Astrocyte of the hippocampus (primary cell): ENCODE measurements at regions not wholly inside any gene's neighbourhood (a gene's known extent, or its start where the extent isn't known, plus 50 kb on each side); places are given as distances from the start of the nearest gene placed in this dataset.
"Not testable (repeated sequence)": the region's sequence is repeated elsewhere in the genome, so short reads cannot be mapped to it uniquely, and the experiment has no call there.

Experiments
- DNase-seq: peaks from one replicate; pipeline ENCODE4 v3.0.0; 2011; ENCODE audit warnings: low read depth, low spot score

DNA sequence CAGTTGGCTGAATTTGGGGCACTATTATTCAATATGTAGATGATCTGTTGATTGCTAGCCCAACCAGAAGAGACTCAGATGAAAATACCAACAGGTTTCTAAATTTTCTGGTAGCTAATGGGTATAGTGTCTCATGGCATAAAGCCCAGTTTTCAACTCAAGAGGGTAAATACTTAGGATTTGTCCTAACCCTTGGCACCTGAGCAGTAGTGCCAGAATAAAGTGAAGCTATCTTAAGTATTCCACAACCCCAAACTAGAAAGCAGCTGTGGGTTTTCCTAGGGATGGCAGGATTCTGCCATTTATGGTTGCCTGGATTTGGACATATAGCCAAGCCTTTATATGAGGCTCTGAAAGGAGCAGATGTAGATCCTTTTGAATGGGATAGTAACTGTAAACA, 119.0 kb downstream of the AGTR2 start:
- DNase-seq: no peak

DNA sequence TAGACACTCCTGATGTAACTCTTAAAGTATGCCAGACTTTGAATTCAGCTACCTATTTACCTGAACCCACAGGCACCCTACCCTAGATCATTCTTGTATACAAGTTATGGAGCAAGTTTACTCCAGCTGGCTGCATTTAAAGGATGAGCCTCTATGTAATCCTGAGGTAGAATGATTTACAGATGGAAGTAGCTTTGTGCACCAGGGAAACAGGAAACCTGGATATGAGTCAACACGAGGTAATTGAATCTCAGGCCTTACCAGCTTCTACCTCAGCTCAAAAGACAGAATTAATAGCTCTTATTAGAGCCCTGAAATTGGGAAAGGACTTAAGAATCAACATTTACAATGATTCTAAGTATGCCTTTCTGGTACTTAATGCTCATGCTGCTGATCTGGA, 119.8 kb downstream of the AGTR2 start:
- no peak for DNase-seq

DNA sequence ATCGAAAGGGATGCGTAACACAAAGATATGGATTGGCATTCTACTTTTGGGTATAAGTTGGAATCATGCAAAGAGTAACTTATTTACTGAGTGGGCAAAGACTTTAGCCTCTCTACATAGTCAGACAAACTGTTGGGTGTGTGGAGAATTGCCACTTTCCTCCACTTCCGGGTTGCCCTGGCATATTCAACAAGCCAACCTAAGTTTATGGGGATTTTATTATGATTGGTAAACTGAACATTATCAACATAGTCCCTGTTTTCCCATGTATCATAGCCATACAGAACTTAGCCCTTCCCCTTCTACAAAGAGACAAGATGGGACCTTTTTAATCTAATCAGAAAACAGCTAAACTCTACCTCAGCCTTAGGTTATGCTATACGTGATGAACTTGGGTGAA, 121.6 kb downstream of the AGTR2 start:
- DNase-seq: no peak

DNA sequence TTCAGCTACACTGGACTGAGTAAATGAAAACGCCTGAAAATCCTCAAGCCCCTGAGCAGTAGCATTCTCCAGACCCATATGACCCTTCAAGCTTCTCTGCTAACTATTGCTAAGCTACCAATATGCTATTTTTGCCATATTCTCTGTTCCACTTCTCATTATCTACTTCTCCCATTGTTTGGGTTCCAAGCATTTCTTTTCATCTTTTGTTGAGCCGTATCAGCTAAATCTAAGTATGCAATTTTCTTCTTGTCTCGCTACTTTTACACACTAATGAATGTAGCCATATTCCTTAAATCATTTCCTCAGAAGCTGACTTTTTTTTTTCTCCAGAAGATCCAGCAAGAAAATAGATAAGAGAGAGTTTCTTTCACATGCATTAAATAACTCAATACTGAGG, 128.4 kb downstream of the AGTR2 start:
- no peak for DNase-seq

DNA sequence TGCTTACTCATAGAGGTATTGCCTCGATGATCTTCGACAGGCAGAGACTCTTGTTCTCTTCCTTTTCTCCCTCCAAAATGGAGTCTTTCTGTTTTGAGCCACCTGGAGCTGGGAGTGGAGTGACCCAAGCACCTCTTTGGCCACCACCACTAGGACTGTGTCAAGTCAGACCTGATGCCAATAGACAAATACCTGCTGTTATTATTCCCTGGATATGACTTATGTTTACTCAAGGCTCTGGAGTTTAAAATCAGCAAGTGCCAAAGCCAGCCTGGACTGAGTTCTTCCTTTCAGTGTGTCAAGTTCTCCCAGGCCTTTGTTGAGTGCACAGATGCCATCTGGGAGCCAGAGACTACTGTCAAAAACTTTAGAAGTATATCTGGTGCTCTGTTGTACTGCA, 130.2 kb upstream of the SLC6A14 start:
- no peak for DNase-seq

DNA sequence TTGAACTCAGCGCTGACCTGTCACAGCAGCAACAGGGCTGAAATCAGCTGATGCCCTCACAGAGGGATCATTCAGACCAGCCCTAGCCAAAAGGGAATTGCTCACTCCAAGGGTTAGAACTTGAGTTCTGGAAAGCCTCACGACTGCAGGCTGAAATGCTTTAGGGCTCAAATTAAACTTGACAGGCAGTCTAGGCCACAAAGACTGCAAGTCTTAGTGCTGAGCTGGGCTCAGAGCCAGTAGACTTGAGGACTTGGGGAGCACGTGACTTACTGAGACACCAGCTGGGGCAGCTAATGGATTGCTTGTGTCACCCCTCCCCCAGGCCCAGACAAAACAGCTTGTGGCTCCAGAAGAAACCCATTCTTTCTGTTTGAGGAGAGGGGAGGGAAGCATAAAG, 119.0 kb upstream of the SLC6A14 start:
- DNase-seq: peak; percentile 64

DNA sequence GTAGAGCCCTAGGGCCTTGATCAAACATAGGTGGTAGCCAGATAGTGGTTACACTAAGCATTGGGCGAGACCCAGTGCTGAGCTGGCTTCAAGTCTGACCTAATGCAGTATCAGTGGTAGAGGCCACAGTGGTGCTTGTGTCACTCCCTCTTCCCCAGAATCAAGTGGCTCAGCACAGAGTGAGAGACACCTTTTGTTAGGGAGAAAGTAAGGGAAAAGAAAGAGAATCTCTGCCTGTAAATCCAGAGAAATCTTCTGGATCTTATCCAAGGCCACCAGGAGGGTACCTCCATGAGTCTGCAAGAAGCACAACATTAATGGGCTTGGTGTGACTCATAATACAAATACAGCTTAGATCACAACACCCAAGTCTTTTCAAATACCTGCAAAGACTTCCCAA, 117.7 kb upstream of the SLC6A14 start:
- DNase-seq: no peak

DNA sequence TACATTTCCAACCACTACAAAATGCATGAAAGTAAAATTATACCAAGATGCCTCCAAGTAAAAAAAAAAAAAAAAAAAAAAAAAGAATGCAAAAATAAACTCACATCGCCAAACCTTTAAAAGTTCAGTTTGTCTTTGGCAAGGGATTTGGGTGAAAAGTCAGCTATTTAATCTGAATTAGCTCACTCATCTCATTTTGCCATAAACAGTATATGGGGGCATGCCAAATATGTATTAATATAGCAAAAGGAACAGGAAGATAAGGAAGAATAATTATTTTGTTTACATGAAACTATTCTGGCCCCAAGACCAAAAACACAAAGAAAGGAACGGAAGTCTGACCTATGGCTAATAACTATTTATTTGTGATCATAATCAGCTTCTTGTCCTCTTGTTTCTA, 114.7 kb upstream of the SLC6A14 start:
- DNase-seq: no peak

DNA sequence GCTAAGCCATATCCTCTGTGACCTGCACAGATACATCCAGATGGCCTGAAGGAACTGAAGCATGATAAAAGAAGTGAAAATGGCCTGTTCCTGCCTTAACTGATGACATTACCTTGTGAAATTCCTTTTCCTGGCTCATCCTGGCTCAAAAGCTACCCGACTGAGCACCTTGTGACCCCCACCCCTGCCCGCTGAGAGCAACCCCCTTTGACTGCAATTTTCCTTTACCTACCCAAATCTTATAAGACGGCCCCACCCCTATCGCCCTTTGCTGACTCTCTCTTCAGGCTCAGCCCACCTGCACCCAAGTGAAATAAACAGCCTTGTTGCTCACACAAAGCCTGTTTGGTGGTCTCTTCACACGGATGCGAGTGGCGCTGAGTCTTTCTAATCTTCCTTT, 104.4 kb upstream of the SLC6A14 start:
- DNase-seq: not testable (repeated sequence)

DNA sequence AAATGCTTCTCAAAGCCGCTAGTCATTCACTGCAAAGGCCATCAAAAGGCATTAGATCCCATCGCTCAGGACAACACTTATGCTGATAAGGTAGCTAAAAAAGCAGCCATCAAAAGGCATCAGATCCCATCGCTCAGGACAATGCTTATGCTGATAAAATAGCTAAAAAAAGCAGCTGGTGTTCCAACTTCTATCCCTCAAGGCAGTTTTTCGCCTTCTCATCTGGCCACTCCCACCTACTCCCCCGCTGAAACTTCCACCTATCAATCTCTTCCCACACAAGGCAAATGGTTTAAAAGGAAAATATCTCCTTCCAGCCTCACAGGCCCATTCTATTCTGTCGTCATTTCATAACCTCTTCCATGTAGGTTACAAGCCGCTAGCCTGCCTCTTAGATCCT, 101.6 kb upstream of the SLC6A14 start:
- DNase-seq: not testable (repeated sequence)

DNA sequence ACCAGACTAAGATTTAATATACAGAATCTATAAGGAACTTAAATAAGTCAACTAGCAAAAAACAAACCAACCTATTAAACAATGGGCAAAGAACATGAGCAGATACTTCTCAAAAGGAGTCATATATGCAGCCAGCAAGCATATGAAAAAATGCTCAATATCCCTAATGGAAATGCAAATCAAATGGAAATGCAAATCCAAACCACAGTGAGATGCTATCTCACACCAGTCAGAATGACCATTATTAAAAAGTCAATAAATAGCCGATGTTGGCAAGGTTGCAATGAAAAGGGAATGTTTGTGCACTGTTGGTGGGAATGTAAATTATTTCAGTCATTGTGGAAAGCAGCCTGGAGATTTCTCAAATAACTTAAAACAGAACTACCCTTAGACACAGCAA, 97.0 kb upstream of the SLC6A14 start:
- no peak for DNase-seq

DNA sequence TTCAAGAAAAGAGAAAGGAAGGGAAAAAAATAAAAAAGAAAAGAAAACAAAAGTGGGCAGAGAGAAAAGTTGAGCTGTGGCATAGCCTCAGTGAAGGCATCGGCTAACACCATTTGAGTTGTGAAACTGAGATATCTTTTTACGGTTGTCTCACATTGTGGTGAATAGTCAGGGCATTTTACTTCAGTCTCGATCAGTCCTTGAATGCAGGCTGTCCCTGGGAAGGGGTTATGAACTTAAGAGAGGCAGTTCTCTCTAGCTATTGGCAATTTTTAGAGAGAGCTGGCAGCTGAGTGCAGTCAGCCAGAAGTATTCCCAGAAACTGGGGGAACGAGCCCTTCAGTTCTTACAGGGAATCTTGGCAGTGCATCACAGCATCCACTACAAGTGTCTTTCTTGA, 93.5 kb upstream of the SLC6A14 start:
- DNase-seq: no peak

DNA sequence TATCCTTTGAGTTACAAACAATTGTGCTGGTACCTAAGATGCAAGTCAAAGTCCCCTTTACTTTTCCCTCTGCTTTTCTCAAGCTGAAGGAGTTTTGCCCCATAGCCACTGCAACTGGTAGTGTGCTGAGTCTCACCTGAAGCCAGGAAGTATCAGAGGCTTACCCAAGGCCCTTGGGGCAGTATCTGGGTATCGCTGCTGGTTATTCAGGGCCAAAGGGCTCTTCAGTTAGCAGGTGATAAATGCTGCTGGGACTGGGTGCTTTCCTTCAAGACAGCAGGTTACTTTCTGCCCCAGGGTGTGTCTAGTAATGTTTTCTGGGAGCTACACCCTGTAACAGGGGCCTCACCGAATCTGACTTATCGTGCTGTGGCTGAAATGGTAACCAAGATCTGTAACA, 90.4 kb upstream of the SLC6A14 start:
- DNase-seq: no peak

DNA sequence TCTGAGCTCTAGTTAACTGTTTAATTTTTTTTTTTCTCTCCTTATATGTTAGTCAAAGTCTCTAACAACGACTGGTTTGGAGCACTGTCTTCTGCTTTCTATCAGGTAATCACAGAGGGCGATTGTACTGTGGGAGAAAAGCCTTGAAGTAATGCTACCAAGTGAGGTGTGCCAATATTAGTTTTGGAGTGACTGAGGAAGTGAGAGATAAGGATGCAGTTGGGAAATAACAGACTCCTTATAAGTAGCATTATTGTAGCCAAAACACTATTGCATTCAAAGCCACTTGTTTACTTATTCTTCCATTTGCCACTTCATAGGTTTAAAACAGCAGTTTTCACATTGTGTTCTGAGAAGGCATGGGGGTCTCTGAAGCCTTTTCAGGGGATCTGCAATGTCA, 79.1 kb upstream of the SLC6A14 start:
- DNase-seq: no peak

DNA sequence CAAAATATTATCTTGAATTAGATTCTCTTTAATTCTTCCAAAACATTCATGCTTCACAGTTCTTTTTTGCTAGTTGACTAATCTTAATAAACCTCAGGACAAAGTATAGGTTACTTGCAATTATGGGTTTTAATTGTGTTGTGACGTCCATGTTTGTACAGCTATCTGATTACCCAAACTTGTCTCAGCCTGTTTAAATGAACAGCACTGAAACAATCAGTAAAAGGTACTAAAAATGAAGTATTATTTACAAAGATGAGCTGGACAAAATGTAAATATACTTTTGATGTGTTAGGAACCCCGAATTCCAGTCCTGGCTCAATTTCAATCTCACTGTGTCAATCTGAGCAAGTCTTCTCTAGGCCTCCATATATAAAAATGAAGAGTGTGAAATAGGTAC, 57.4 kb upstream of the SLC6A14 start:
- no peak for DNase-seq

DNA sequence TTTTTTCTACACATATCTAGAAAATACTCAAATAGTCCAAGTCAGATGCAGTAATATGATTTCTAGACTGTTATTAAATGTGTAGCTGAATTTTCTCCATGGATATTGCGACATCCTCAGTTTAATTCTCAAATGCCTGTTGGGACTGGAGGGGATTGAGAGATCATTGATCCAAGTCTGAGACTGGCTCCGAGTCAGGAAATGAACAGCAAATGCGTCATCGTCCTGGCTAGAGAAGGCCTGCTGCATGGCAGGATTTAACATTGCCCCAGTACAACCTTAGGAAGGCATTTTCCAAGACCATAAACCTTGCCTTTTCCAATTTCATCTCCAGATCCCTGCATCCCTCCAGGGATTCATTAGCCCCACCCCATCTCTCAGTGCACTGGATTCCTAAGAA, 56.6 kb upstream of the SLC6A14 start:
- no peak for DNase-seq

DNA sequence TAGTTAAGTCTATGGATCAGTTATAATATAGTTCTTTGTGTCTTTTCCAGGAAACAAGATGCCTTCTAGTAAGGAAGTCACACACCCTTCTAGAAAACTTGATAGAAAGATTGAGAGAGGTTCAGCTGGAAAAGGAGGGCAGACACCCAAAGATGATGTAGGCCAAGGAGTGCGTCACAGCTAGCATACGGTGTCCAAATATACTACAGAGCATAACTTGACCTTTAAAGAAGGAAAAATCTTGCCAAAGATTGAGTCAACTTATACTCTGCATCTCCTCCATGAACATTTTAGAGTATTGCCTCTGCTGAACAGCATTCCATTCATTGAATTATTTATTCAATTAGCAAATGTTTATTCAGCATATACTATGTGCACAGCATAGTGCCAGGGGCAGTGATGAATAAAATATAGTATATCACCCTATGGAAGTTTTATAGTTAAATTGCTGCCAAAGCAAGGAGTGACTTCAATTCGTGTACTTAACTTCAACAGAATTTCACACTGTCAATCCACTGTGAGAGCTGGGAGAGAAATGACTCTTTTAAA, 51.9 kb upstream of the SLC6A14 start:
- DNase-seq: no peak
